KOPT-K1 (cell line): ENCODE measurements at regions not wholly inside any gene's neighbourhood (a gene's known extent, or its start where the extent isn't known, plus 50 kb on each side); places are given as distances from the start of the nearest gene placed in this dataset.

Experiments used
- H3K27ac ChIP-seq: fragments of 200-600 bp; sonication (generic); 2 replicates; pipeline ENCODE4 v1.5.1; 2016; ENCODE audit warnings: antibody characterized with exemption, mild to moderate bottlenecking, low read depth, low read length; ENCODE audit not compliant: poor library complexity, severe bottlenecking
- H3K36me3 ChIP-seq: fragments of 200-600 bp; sonication (generic); 2 replicates; pipeline ENCODE4 v1.5.1; 2017; ENCODE audit warnings: antibody characterized with exemption, mild to moderate bottlenecking, low read length, moderate library complexity; ENCODE audit not compliant: insufficient read depth
- H3K9me3 ChIP-seq: fragments of 200-600 bp; sonication (generic); 2 replicates; pipeline ENCODE4 v1.5.1; 2017; ENCODE audit warnings: antibody characterized with exemption, low read length, mild to moderate bottlenecking; ENCODE audit not compliant: insufficient read depth, poor library complexity, severe bottlenecking

- Histone ChIP-seq H3K27ac (no peak overlapping the region), H3K9me3 (peaks cover 6% of the 10 kb centered on the region)
These were observed 465.2 kb upstream of the BOD1L1 start for GRCh38 chr4:14092741-14093140.

DNA sequence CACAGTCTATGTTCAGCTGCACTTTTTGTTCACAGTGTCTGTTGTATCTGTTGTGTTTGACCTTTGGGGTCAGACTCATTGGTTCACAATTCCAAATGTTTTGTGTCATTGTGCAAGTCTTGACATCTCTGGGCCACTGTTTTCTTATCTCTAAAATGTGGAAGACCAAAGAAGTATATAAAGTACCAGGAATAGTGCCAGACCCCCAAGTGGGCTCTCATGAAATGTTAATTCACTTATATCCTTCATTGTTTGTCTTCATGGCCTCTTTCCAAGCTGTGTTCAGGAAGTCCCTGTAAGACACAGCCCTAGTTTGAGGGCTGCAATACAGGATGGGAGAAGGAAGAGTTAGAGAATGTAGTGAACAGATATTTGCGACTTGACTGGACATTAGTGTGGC, 468.3 kb upstream of the BOD1L1 start:
- Histone ChIP-seq H3K27ac (no peak overlapping the region), H3K9me3 (peaks cover 6% of the 10 kb centered on the region), H3K36me3 (no peaks in the 10 kb centered on the region)

More at GRCh38 chr4:14092741-14093140, 465.2 kb upstream of the BOD1L1 start:
- H3K36me3 ChIP-seq = no peaks in the 10 kb centered on the region

GRCh38 chr4:14096396-14096965, 469.0 kb upstream of the BOD1L1 start:
- Histone ChIP-seq H3K9me3 (peaks cover 2% of the 10 kb centered on the region), H3K36me3 (no peaks in the 10 kb centered on the region), H3K27ac (no peak overlapping the region)

DNA sequence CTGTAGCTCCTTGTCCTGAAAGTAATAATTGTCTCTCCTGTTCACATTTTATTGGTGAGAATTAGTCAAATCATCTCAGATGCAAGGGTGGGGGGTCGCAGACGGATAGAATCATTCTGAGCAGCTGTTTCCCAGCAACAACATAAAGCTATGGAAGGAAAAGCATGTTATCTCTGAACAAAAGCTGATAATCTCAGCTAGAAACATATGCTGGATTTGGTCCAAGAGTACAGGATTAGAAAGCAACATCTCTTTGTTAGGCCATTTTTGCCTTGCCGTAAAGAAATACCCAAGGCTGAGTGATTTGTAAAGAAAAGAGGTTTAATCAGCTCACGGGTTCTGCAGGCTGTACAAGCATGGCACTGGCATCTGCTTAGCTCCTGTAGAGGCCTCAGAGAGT, 472.8 kb upstream of the BOD1L1 start:
- Histone ChIP-seq H3K9me3 (no peaks in the 10 kb centered on the region), H3K27ac (no peak overlapping the region), H3K36me3 (no peaks in the 10 kb centered on the region)

DNA sequence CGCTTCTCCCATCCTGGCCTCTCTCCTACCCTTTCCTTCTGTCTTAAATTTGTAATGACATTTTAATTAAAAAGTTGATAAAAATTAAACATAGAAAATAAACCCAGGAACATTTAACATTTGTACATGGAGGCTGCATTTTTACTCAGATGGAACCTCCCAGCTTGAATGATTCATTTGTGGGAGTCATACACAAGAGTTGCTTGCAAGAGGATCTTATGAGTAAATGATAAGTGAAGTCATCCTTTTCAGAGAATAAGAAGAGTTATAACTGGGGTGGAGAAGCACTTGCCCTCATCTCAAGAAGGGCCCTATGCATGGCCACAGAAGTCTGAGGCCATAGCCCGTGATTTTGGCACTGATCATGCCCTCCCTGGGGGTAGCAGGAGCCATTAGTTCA, 482.9 kb upstream of the BOD1L1 start:
- Histone ChIP-seq H3K9me3 (peaks cover 21% of the 10 kb centered on the region), H3K27ac (no peak overlapping the region), H3K36me3 (no peaks in the 10 kb centered on the region)

- H3K9me3 ChIP-seq = peaks cover 10% of the 10 kb centered on the region
- H3K36me3 ChIP-seq = no peaks in the 10 kb centered on the region
- no peak overlapping the region for H3K27ac ChIP-seq
These were observed 484.2 kb upstream of the BOD1L1 start for GRCh38 chr4:14111730-14112181.

DNA sequence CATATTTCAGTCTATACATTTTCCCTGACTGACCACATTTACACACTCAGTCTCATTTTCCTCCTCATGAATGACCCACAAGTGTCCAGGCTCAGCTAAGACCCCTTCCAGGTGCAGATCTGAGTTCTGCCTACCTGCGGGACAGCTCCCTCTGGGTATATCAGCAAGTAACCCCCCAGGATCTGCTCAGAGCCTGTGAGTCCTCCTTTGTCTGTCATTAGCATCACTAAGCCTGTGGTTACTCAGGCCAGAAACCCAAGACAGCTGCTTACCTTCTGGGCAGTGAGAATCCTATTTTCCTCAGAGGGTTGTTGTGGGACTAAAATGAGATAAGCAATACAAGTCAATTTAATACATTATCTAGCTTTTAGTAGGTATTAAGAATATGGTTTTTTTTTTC, 487.6 kb upstream of the BOD1L1 start:
- H3K9me3 ChIP-seq = no peaks in the 10 kb centered on the region
- H3K36me3 ChIP-seq = no peaks in the 10 kb centered on the region
- H3K27ac ChIP-seq = no peak overlapping the region

DNA sequence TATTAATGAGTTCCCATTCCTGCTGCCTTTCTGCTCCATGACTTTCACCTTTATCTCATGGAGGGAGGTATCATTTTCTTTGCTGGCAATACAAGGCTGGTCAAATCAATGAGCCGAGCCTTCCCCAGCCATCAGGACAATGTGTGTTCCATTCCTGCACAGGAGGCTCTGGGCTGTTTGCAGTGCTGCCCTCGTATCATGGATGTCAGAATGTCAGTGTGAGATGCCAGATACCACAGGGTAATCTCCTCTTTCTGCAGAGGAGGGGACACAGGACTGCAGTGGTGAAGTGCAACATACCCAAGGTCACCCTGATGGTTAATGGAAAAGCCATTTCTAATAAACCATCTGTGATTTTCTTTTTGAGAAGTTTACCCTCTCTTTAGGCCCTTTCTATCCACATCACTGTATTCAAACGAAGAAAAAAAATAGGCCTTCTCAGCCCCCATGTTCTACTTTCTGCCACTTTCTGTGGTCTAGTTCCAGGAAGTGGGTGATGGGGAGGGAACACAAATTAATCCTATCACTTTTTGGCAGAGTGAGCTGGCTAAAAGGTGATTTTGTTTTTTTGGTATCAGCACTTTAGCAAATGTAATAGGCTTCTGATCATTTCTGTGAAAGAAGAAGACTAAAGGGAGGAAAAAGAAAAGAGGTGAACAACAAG, 490.2 kb upstream of the BOD1L1 start:
- H3K9me3 ChIP-seq = no peaks in the 10 kb centered on the region
- no peaks in the 10 kb centered on the region for H3K36me3 ChIP-seq
- H3K27ac ChIP-seq = no peak overlapping the region

GRCh38 chr4:14124816-14125215, 497.3 kb upstream of the BOD1L1 start:
- Histone ChIP-seq H3K9me3 (no peaks in the 10 kb centered on the region), H3K27ac (no peak overlapping the region), H3K36me3 (no peaks in the 10 kb centered on the region)

DNA sequence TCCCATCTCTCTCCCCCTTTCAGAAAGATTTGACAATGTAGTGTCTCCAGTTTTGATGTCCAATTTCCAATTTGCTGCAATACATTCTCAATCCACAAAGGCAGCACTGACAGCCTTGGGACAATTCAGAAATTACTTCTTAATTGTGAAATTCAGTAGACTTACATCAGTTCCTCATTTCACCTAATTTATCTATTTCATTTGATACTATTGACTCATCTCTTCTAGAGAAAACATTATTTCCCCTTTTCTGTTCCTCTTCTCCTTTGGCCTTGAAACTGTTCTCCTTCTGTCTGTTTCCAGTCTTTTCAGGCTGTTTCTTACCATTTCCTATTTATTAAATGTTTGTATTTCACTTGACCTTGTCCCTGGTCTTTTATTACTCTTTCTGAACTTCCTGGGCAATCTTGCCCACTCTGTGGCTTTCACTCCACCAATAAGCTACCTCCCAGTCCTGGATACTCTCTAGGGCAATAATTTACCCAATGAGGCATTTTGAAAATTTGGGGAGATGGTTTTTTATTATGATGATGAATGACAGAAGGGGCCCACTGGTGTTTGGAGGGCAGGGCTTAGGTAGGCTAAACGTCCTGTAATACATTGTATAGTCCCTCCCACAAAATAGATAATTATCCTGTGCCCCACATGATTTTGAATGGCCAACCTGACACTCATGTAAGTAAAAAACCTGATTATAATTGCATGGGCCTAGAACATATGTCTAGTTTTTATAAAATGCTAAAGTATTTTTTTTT, 498.0 kb upstream of the BOD1L1 start:
- no peaks in the 10 kb centered on the region for H3K36me3 ChIP-seq
- no peak overlapping the region for H3K27ac ChIP-seq
- H3K9me3 ChIP-seq = no peaks in the 10 kb centered on the region

DNA sequence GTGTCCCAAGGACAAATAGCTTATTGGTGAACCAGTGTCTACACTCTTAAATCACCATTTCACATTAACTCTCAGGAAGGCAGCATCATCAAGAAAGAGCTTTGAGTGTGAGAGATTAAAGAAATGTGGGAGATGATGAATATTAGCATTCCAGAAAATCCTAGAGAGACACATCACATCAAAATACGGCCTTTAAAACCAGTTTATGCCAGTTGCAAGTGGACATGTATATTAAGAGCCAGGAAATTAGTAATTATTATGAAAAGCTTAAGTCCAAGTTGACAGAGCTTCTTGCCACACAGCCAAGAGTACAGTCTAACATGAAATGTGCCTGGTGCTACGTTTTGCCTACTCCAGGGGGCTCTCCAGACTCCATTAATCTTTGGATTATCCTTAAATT, 503.0 kb upstream of the BOD1L1 start:
- Histone ChIP-seq H3K27ac (no peak overlapping the region), H3K36me3 (no peaks in the 10 kb centered on the region), H3K9me3 (no peaks in the 10 kb centered on the region)

DNA sequence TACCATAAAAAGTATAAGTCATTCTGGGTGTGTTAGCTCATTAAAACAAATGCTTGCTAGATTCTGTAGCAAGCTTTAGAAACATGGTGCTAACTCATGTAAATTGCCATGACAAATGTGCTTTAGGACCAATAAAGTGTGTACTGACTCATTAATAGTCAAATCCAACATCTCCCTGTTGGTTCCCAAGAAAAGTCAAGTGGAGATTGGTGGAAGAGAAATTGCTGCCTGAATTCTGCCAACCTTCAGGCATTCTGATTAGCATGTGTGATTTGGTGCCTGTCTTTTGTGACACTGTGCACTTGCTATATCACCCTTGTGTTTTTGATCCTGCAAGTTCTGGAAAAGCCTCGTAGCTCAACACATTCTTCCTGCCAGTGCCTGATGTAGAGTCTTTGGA, 503.8 kb upstream of the BOD1L1 start:
- no peaks in the 10 kb centered on the region for H3K9me3 ChIP-seq
- H3K27ac ChIP-seq = no peak overlapping the region
- H3K36me3 ChIP-seq = no peaks in the 10 kb centered on the region

- H3K36me3 ChIP-seq = no peaks in the 10 kb centered on the region
- no peak overlapping the region for H3K27ac ChIP-seq
- H3K9me3 ChIP-seq = no peaks in the 10 kb centered on the region
These were observed 504.8 kb upstream of the BOD1L1 start for GRCh38 chr4:14132301-14132700.

DNA sequence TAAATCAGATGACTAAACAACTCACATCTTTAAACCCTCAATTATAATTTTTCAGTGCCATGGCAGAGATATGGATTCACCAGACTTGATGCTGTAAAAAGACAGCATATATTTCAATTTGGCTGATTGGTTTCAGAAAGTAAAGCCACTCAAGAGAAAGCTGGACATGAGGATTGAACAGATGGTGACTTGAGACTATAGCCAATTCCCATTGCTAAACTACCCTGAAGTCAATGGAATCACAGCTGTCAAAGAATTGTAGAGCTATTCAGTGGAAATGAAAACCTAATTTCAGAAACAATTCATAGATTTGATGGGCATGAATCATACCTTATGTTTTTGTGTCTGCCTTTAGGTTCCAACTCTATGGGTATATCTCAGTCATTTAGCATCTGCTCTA, 510.6 kb upstream of the BOD1L1 start:
- no peaks in the 10 kb centered on the region for H3K36me3 ChIP-seq
- no peaks in the 10 kb centered on the region for H3K9me3 ChIP-seq
- no peak overlapping the region for H3K27ac ChIP-seq

GRCh38 chr4:14143892-14144291, 516.4 kb upstream of the BOD1L1 start:
- Histone ChIP-seq H3K36me3 (no peaks in the 10 kb centered on the region), H3K9me3 (no peaks in the 10 kb centered on the region), H3K27ac (no peak overlapping the region)
